ENCODE measurements at regions not wholly inside any gene's neighbourhood (a gene's known extent, or its start where the extent isn't known, plus 50 kb on each side); places are given as distances from the start of the nearest gene placed in this dataset.

DNA sequence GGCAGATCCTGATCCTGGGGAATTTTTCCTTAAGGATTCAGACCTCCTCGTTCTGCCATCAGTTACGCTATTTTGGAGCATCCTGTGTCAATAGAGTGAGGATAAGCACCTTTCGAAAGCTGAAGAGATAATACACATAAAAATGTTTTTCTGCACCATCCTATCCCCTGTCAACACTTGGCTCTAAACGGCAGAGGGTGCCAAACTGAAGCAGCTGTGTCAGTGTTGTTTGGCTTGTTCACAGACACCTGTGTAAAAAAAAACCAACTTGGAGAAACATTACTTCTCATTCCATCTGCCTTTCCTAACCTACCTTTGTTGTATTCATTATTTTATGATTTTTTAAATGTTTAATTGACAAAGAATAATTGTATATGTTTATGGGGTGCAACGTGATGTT lies 417.0 kb upstream of the DDI1 start:
- DNase-seq (ENCODE audit: low read depth) = peak; percentile 13
- no peak overlapping the region for H3K4me3 ChIP-seq (ENCODE audit: low read depth, low read length)
- TF ChIP-seq, protein P1, sequence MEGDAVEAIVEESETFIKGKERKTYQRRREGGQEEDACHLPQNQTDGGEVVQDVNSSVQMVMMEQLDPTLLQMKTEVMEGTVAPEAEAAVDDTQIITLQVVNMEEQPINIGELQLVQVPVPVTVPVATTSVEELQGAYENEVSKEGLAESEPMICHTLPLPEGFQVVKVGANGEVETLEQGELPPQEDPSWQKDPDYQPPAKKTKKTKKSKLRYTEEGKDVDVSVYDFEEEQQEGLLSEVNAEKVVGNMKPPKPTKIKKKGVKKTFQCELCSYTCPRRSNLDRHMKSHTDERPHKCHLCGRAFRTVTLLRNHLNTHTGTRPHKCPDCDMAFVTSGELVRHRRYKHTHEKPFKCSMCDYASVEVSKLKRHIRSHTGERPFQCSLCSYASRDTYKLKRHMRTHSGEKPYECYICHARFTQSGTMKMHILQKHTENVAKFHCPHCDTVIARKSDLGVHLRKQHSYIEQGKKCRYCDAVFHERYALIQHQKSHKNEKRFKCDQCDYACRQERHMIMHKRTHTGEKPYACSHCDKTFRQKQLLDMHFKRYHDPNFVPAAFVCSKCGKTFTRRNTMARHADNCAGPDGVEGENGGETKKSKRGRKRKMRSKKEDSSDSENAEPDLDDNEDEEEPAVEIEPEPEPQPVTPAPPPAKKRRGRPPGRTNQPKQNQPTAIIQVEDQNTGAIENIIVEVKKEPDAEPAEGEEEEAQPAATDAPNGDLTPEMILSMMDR (IDR thresholded peaks at IDR 0.05; ENCODE audit: control insufficient read depth, extremely low read depth, insufficient read depth) = peak; percentile 46

DNA sequence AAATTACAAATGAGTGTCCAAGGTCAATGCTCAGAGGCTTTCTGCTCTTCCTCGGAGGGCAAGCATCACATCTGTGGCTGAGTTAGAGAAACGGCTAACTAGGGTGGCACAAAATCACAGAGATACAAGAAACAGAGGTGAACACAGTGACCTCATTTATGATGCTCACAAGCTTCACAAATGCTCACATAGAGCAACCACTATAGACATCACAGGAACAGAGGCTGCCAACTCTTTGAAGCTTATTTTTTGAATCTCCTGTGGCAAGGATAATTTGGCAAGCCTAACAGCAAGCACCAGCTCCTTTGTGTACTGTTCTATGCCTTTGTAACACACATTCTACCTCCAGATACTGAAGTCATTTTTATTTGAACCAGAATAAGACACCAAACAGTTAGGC lies 416.5 kb upstream of the DDI1 start:
- no peak for DNase-seq (ENCODE audit: low read depth)
- H3K4me3 ChIP-seq (ENCODE audit: low read depth, low read length) = no peak overlapping the region
- TF ChIP-seq, protein P1 (IDR thresholded peaks at IDR 0.05; ENCODE audit: control insufficient read depth, extremely low read depth, insufficient read depth) = no peak

GRCh38 chr11:103622296-103622695 lies 414.1 kb upstream of the DDI1 start:
- no peak overlapping the region for H3K4me3 ChIP-seq (ENCODE audit: low read depth, low read length)
- TF ChIP-seq, protein P1 (IDR thresholded peaks at IDR 0.05; ENCODE audit: control insufficient read depth, extremely low read depth, insufficient read depth) = no peak

DNA sequence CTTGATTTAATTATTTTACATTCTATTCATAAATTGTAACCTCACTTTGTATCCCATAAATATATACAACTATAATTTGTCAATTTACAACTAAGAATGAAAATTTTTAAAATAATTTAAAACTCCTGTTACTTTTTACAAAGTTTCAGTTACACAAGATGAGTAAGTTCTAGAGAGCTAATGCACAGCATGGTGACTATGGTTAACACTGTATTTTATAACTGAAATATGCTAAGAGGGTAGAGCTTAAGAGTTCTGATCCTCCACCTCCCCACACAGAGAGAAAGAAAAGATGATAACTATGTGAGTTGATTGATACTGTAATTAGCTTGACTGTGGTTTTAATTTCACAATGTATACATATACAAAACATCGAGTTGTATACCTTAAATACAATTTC lies 412.5 kb upstream of the DDI1 start:
- H3K4me3 ChIP-seq (ENCODE audit: low read depth, low read length) = no peak overlapping the region
- DNase-seq (ENCODE audit: low read depth) = no peak
- TF ChIP-seq, protein P1 (IDR thresholded peaks at IDR 0.05; ENCODE audit: control insufficient read depth, extremely low read depth, insufficient read depth) = no peak

More at GRCh38 chr11:103622296-103622695, 414.1 kb upstream of the DDI1 start:
- no peak for DNase-seq (ENCODE audit: low read depth)

DNA sequence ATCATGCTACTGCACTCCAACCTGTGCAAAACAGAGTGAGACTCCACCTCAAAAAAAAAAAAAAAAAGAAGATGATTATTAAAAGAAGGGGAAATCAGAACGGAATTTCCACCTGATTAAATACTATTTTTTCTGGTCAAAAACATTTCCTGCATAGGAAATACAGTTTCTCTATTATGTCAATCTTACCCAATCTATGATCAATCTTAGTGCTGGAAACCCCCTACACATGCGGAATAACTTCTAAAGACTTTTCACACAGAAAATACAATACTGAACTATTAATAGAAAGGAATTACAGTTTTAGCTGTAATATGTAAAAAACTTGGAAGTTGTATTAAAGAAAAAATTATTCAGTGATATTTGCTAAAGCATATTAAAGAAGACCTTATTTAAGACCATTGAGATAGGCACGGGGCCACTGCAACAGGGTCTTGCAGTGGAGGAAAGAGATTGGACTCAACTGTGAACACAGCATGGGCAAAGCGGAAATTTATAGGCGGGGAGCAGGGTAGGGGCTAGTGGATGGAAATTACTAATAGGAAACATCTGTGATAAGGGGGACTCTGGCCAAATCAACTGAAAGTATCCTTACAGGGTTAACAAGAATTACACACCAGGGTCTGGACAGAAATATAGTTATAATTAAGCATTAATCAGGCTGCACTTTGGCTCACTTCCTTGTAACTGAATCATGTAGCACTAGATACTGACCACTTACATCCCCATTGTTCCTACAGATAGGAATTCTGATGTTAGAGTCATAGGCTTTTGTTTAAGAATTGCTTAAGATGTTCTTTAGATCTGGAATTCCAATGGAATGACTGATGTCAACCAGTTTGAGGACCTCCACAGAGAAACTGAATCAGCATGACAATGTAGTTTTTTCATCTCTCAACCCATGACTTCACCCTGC lies 411.5 kb upstream of the DDI1 start:
- H3K4me3 ChIP-seq (ENCODE audit: low read depth, low read length) = no peak overlapping the region
- TF ChIP-seq, protein P1 (IDR thresholded peaks at IDR 0.05; ENCODE audit: control insufficient read depth, extremely low read depth, insufficient read depth) = no peak
- DNase-seq (ENCODE audit: low read depth) = no peak

GRCh38 chr11:103625624-103625965 lies 410.8 kb upstream of the DDI1 start:
- TF ChIP-seq, protein P1 (IDR thresholded peaks at IDR 0.05; ENCODE audit: control insufficient read depth, extremely low read depth, insufficient read depth) = no peak
- no peak overlapping the region for H3K4me3 ChIP-seq (ENCODE audit: low read depth, low read length)
- no peak for DNase-seq (ENCODE audit: low read depth)

DNA sequence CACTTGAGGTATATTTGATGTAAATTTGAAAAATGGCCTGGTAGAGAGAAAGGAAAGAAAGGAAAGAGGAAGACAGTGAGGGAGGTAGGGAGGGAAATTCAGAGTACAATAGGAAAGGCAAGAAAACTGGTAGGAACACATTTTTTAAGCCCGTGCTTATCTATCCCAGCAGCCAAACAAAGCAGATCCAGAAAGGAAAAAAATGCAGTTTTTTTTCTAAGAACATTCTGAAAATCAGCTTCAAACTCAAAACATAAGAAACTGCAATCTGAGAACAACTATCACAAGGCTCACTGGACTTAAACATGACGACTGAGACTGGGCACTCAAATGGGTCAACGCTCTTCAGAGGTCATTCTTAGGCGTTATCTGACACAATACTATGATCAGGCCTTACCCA lies 408.3 kb upstream of the DDI1 start:
- no peak overlapping the region for H3K4me3 ChIP-seq (ENCODE audit: low read depth, low read length)
- no peak for DNase-seq (ENCODE audit: low read depth)
- TF ChIP-seq, protein P1 (IDR thresholded peaks at IDR 0.05; ENCODE audit: control insufficient read depth, extremely low read depth, insufficient read depth) = no peak
